OCI-LY1 (cell line): ENCODE measurements at regions not wholly inside any gene's neighbourhood (a gene's known extent, or its start where the extent isn't known, plus 50 kb on each side); places are given as distances from the start of the nearest gene placed in this dataset.

Experiments
- EZH2 ChIP-seq: fragments of 200-600 bp; sonication (generic), shearing (Covaris generic); IDR thresholded peaks from 2 replicates; pipeline ENCODE4 v1.8.0; 2017; ENCODE audit warnings: borderline replicate concordance, mixed run types, mild to moderate bottlenecking, antibody characterized with exemption, low read length, moderate library complexity, mixed read lengths
- TF ChIP-seq, protein P1 (sequence below): fragments of 200-600 bp; sonication (generic), shearing (Covaris generic); IDR thresholded peaks from 2 replicates; pipeline ENCODE4 v1.5.1; 2017; ENCODE audit warnings: mild to moderate bottlenecking, antibody characterized with exemption, low read length, moderate library complexity, mixed read lengths

DNA sequence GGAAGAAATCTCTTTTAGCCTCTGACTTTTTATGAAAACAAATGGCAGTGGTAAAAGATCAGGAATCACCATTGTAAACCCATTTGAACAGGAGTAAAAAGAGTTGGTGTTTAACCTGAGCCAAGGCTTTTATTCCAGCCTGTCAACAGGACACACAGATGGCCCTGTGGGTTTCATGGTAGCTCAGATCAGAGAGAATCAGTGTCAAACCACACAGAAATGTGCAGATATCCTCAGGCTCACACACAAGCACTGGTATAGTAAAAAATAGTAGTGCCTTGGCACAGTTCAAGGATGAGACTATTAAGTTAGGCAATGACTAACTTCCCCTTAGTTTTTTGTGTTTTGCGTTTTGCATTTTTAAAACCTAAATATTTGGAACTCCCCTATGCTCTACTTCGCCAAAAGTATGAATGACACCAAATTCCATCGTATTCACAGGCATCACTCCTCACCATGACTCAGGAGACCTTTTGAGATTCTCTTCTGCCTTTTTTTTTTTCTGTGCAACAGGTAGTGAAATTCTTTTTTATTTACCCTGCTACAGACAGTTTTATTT, 1200.0 kb downstream of the CDH11 start:
- TF ChIP-seq, protein P1, sequence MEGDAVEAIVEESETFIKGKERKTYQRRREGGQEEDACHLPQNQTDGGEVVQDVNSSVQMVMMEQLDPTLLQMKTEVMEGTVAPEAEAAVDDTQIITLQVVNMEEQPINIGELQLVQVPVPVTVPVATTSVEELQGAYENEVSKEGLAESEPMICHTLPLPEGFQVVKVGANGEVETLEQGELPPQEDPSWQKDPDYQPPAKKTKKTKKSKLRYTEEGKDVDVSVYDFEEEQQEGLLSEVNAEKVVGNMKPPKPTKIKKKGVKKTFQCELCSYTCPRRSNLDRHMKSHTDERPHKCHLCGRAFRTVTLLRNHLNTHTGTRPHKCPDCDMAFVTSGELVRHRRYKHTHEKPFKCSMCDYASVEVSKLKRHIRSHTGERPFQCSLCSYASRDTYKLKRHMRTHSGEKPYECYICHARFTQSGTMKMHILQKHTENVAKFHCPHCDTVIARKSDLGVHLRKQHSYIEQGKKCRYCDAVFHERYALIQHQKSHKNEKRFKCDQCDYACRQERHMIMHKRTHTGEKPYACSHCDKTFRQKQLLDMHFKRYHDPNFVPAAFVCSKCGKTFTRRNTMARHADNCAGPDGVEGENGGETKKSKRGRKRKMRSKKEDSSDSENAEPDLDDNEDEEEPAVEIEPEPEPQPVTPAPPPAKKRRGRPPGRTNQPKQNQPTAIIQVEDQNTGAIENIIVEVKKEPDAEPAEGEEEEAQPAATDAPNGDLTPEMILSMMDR = no peak
- no peak for TF ChIP-seq EZH2
